IPS-NIHi7 (cell line): ENCODE measurements at regions not wholly inside any gene's neighbourhood (a gene's known extent, or its start where the extent isn't known, plus 50 kb on each side); places are given as distances from the start of the nearest gene placed in this dataset.
"Not testable (repeated sequence)": the region's sequence is repeated elsewhere in the genome, so short reads cannot be mapped to it uniquely, and the experiment has no call there.

Experiments
- DNase-seq: peaks from one replicate; pipeline ENCODE4 v3.0.0; 2012; ENCODE audit warnings: mixed read lengths; ENCODE audit errors: extremely low spot score

DNA sequence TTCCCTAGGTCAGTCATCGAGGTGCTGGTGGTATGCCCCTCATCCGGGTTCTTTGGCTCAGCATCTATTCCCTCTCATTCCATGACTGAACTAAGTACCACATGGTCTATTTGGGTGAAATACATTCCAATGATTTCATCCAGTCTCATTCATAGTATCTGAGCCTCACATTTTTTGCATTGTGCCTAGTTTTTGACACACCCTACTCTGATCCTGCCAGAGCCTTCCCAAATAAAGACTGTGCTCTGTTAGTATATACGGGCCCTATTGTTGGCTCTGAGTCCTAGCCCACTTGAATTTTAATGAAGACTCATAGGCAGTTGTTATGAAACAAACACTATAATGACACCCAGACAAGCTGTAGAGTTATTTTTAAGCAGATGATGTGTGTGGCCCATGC is 740.7 kb downstream of the CETN3 start:
- no peak for DNase-seq

GRCh38 chr5:89662499-89662898 is 747.1 kb downstream of the CETN3 start:
- no peak for DNase-seq

GRCh38 chr5:89638871-89639270 is 755.9 kb upstream of the MEF2C start:
- no peak for DNase-seq

- DNase-seq = not testable (repeated sequence)
Observed at GRCh38 chr5:89634176-89634575, 751.2 kb upstream of the MEF2C start.

DNA sequence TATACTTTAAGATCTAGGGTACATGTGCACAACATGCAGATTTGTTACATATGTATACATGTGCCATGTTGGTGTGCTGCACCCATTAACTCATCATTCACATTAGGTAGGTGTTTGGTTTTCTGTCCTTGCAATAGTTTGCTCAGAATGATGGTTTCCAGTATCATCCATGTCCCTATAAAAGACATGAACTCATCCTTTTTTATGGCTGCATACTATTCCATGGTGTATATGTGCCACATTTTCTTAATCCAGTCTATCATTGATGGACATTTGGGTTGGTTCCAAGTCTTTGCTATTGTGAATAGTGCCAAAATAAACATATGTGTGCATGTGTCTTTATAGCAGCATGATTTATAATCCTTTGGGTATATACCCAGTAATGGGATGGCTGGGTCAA is 747.1 kb upstream of the MEF2C start:
- not testable (repeated sequence) for DNase-seq

GRCh38 chr5:89628876-89629635 is 746.1 kb upstream of the MEF2C start:
- no peak for DNase-seq

DNA sequence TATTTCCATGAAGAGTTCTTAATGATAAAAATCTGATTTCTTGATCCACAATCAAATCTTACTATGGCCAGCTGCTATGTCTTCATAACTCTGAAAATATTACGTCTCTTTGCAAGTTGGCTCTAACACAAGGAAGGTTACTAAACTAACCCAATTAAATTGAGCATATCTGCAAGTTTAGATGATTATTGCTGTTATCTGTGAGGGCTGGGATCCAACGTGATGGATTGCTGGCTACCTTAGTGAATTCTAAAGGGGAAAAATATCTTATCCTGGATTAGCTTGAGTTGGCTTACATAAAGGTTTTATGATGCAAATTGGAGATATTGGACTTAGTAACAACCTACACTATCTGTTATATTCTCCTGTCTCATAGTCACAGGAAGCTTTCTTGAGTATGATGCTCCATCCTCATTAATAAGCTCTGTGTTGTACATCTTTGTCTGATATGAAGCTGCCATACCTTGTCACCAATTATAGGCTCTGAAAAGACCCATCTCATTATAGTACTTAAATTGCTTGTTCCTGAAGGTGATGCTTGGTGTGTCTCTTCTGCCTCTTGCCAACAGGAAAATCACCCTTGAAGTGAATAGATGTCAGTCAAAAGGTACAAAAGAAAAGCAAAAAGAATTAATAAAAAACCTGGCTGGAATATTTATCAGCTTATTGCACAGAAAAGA is 733.0 kb upstream of the MEF2C start:
- no peak for DNase-seq

GRCh38 chr5:89613222-89613956 is 730.4 kb upstream of the MEF2C start:
- no peak for DNase-seq

DNA sequence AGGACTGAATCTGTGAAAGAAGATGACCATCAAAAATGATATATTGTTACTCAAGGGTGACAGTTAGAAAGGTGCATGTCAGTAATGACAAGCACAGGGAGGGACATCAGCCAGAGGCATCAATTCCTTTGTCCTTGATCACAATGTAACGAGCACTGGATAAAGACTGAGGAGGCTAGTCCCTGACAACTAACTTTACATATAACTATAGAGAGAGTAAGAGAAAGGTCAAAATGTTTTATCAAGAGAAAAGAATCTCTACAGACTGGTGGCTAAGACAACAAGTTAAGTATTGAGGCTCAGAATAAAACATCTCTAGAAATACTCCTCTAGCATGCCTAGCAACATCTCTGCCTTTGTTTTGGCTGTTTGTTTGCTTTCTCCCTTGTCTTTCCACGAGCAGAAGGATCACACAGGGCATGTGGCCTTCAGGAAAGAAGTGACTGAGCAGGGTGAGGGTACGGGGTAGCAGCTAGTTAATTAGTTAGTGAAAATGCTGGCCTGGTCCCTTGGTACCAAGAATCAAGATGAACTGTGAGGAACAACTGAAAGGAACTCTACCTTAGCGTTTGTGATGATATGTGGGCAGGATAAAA is 724.1 kb upstream of the MEF2C start:
- DNase-seq = no peak

DNA sequence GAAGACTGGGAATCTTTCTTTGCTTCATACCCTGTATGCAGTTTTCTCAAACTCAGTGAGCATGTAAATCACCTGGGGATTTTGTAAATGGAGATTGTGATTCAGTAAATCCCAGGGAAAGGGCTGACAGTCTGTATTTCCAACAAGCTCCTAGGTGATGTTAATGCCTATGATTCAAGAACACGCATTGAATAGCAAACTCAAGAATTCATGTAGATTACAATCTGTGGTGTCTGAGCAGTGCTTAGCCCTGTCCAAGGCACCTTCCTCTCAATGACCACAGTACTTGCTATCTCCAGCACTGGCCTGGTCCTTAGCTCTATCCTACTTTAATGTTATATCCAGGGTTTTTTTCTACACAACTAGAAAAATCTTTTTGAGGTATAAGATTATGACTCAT is 721.4 kb upstream of the MEF2C start:
- no peak for DNase-seq

DNA sequence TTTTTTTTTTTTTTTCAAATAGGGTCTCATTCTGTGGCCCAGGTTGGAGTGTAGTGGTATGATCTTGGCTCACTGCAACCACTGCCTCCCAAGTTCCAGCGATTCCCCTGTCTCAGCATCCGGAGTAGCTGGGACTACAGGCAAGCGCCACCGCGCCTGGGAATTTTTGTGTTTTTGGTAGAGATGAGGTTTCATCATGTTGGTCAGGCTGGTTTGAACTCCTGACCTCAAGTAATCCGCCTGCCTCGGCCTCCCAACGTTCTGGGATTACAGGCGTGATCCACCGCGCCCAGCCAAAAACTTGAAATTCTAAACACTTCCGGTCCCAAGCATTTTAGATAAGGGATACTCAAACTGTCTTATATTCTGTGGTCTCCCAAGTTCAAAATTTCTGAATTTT is 718.9 kb upstream of the MEF2C start:
- no peak for DNase-seq

DNA sequence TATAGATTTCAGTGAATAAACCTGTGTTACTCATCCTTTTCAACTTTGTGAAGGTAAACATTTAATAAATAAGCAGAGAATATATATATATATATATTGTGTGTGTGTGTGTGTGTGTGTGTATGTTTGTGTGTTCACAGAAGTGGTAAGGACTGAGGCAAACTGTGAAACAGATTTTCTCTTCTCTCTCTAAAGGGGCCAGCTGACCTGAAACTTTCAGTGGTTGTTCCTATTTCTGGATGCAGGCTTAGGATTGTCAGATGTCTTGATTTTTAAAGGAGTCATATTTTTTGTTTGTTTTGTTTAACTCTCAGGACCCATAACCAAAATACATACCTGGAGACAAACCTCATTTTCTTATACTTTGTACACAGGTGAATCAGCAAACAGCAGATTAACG is 714.9 kb upstream of the MEF2C start:
- DNase-seq = no peak

GRCh38 chr5:89596821-89597220 is 713.8 kb upstream of the MEF2C start:
- no peak for DNase-seq

DNA sequence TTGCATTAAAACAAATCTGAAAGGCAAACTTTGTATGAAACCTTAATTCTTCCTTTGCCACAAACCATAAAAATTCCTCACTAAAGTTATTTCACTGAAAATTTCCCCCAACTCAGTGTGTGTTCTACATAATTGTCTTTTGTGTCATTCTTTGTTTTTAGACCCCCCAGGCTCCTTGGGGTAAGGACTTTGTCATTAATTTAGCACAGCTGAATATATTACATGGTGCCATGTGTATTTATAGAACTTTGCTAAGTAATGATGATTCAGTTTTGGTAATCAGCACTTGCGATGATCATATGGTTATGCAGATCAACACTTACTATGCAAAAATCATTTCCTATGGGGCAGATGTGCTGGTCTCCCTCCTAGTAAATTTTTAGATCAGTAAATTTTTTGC is 712.1 kb upstream of the MEF2C start:
- DNase-seq = no peak

GRCh38 chr5:89584339-89584956 is 701.5 kb upstream of the MEF2C start:
- no peak for DNase-seq

DNA sequence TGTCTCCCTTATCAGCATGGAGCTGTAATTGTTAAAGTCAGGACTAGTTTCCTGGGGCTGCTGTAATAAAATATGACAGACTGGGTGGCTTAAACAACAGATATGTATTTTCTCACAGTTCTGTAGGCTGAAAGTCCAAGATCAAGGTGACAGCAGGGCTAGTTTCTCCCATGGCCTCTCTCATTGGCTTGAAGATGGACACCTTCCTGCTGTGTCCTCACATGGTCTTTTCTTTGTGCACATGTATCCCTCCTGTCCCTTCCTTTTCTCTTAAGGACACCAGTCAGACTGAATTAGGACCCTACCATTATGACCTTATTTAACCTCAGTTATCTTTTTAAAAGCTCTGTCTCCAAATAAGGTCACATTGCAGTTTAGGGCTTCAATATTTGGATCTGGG is 700.5 kb upstream of the MEF2C start:
- DNase-seq = no peak

DNA sequence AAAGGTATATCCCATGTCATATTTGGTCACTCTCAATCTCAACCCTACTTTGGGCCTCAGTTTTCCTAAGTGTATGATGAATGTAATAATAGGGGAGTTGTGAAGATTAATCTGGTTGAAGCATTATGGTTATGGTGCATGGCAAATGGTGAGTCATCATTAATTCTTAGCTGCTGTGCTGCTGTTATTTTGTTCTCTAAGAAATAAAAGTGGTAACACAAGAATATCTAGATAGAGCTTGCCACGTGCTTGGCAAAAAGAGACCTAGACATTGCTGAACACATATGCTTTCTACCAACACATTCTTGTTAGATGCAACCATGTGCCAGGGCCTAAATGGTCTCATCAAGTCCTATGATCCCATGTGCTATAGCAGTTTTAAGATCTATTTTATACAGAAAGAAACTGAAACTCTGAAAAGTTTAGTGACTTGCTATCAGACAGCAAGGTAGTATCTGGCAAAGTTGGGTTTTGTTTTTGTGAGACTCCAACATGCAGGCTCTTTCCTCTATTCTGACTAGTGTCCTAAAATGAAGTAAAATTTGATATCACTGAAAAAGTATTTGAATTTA is 699.9 kb upstream of the MEF2C start:
- no peak for DNase-seq

GRCh38 chr5:89580976-89581375 is 698.0 kb upstream of the MEF2C start:
- DNase-seq = no peak

DNA sequence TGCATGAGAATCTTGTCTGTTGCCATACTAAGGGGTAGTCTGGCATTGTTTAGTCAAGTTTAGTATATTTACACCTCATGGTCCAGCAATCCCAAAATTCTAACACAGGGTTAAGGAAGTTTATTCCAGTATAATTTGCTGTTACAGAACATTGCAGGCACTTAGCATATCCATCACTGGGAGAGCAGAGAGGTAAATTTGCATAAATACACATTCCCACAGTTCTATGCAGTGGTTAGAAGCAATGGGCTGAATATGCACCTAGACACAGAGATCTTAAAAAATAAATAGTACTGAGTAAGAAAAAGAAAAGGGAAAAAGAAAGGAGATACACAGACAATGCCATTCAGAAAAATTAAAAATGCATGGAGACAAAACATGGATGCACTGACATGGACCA is 692.3 kb upstream of the MEF2C start:
- no peak for DNase-seq

DNA sequence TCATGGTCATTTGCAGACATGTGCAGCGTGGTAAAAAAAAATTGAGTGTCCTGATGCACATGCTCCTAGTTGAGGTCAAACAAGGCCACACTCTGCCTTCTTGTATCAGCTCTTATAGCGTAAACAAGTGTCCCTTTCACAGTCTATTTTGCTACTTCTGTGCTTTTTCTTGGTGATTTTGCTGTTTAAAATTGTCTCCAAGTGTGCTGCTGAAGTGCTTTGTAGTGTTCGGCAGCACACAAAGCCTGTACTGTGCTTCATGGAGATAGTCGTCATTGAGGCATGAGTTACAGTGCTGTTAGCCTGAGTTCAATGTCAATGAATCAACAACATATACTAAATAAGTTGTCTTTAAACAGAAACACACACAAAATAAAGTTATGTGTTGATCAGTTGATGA is 690.4 kb upstream of the MEF2C start:
- DNase-seq = no peak

- DNase-seq = no peak
Observed at GRCh38 chr5:89572696-89573095, 689.7 kb upstream of the MEF2C start.

DNA sequence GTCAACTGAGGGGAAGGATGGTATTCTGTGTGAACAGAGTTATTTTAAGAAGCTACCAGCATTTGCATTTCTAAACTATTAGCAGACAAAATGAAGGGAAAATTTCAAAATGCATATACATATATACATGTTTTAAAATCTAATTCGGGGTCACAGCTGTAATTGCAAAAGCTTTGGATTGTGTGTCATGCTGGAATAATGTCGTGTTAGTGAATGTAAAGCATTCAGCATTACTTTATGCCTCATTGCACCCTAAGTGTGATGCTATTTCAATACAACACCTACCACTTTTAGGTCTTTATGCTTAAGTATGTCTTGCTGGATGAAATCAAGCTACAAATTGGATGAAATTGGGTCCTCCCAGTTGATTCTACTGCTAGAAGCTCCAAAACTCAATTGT is 687.6 kb upstream of the MEF2C start:
- DNase-seq = no peak
